GM12875 (cell line): ENCODE measurements at regions not wholly inside any gene's neighbourhood (a gene's known extent, or its start where the extent isn't known, plus 50 kb on each side); places are given as distances from the start of the nearest gene placed in this dataset.

ENCODE experiments used
- H3K4me3 ChIP-seq: one replicate; pipeline ENCODE4 v1.5.1; 2011; ENCODE audit warnings: low read depth, low read length, control low read depth
- TF ChIP-seq, protein P1 (sequence below): IDR thresholded peaks from 2 replicates; pipeline ENCODE4 v1.5.1; 2011; ENCODE audit warnings: low read depth, mild to moderate bottlenecking, control low read depth, inconsistent platforms, low read length, moderate library complexity, borderline replicate concordance; ENCODE audit not compliant: insufficient read depth

DNA sequence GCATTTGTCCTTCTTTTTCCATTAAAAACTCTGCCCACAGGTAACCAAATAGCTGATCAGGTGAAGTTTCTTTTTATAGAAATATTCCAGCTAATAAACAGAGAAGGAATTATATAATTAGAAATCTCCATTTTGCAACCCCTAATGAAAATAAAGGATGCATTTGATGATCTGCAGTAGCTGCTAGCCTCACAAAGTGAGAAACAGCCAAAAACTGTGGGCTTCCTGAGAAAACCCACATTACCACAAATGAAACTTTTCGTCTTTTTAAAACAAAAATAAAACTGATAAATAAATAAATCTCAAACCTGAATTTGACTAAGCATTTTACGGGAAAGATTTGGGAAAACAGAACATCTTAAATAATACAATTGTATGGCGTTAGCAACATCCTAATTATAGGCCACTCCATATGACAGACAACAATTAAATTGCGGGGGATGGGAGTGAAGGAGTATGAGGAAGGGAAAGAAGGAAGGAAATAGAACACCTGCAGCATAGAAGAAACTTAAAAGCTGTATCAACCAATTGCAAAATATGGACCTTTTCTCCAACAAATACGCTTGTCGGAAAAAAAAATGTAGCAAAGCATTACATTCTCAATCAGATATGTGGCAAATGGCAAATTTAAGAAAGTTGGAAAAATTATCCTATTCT, 283.0 kb upstream of the ITGA1 start:
- TF ChIP-seq, protein P1, sequence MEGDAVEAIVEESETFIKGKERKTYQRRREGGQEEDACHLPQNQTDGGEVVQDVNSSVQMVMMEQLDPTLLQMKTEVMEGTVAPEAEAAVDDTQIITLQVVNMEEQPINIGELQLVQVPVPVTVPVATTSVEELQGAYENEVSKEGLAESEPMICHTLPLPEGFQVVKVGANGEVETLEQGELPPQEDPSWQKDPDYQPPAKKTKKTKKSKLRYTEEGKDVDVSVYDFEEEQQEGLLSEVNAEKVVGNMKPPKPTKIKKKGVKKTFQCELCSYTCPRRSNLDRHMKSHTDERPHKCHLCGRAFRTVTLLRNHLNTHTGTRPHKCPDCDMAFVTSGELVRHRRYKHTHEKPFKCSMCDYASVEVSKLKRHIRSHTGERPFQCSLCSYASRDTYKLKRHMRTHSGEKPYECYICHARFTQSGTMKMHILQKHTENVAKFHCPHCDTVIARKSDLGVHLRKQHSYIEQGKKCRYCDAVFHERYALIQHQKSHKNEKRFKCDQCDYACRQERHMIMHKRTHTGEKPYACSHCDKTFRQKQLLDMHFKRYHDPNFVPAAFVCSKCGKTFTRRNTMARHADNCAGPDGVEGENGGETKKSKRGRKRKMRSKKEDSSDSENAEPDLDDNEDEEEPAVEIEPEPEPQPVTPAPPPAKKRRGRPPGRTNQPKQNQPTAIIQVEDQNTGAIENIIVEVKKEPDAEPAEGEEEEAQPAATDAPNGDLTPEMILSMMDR = no peak
- H3K4me3 ChIP-seq = no peak overlapping the region

DNA sequence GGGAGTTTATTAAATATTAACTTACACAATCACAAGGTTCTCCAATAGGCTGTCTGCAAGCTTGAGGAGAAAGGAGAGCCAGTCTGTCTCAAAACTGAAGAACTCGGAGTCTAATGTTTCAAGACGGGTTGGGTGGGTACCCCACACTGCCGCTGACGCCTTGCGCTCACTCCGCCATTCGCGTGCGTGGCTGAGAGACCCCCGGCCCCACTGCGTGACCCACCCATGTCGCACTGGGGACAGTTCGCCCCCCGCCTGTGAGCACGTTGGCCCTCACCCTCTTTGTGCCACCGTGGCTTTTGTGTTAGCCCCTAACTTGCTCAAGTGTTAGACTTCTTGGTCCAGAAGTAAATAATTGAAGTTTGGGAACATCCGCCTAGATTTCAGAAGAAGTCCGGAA, 270.0 kb upstream of the ITGA1 start:
- no peak overlapping the region for H3K4me3 ChIP-seq
- TF ChIP-seq, protein P1 = no peak

DNA sequence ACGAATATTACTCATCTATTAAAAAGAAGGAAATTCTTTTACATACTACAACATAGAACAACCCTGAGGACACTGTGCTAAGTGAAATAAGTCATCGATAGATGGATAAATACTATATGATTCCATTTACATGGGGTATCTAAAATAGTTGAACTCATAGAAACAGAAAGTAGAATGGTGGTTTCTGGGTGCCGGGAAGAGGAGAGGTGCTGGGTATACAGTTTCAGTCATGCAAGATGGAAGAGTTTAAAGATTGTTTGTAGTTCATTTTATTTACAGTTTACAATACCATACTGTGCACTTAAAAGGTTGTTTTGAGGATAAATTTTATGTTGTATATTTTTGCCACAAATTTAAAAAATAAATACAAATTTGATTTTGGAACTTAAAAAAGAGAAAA, 267.5 kb upstream of the ITGA1 start:
- H3K4me3 ChIP-seq = no peak overlapping the region
- TF ChIP-seq, protein P1 = no peak

DNA sequence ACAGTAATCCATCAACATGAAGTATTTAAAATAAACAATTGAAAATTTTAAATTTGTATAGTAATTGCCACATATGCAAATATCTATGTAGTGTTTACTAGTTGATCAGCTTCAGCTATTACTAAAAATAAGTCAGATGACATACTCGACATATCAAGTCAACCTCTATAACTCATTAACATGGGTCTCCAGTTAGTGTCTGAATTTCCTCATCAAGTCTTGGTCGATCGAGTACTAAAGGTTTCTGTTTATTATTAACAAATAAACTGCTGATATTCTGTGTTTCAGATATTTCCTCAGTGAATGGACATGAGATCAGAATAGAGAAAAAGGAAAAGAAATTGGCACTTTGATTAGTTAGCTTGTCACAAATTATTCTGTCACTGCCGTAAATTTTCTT, 266.5 kb upstream of the ITGA1 start:
- TF ChIP-seq, protein P1 = no peak
- H3K4me3 ChIP-seq = no peak overlapping the region

DNA sequence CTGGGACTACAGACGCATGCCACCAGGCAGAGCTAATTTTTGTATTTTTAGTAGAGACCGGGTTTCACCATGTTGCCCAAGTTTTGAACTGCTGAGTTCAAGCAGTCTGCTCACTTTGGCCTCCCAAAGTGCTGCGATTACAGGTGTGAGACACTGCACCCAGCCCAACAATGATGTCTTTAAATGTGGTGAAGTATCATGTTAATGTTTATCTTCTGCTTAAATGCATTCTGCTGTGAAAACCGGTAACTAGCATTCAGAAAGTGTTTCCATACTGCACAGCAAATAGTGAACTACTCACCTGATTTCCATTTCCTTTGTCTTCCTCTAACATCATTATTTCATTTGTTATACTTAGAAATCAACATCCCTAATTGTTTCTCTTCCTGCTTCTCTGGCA, 264.0 kb upstream of the ITGA1 start:
- TF ChIP-seq, protein P1 = no peak
- H3K4me3 ChIP-seq = no peak overlapping the region

DNA sequence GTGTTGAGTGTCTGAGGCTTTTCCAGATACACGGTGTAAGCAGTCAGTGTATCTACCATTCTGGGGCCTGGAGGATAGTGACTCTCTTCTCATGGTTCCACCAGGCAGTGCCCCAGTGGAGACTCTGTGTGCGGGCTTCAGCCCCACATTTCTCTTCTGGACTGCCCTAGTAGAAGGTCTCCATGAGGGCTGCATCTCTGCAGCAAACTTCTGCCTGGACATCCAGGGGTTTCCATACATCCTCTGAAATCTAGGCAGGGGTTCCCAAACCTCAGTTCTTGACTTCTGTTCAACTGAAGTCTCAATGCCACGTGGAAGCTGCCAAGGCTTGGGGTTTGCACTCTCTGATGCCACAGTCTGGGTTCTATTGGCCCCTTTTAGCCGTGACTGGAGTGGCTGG, 256.6 kb upstream of the ITGA1 start:
- no peak overlapping the region for H3K4me3 ChIP-seq
- TF ChIP-seq, protein P1 = no peak

DNA sequence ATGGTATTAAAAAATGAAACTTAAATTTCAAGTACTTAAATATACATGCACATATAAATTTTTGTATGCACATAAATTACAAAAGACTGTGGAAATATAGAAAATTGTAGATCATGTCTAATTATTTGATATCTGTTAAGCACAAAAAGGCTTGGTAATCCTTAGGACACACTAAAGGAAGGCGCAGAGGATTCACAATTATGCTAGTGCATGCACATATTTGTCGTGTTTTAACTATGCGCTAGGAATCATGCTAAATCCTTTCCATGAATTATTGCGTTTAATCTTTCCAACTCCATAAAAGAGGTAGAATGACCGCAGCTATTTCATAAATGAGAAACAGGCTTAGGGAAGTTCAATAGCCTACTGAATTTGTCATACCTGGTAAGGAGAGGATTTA, 244.1 kb upstream of the ITGA1 start:
- H3K4me3 ChIP-seq = no peak overlapping the region
- TF ChIP-seq, protein P1 = no peak
